ENCODE measurements at regions not wholly inside any gene's neighbourhood (a gene's known extent, or its start where the extent isn't known, plus 50 kb on each side); places are given as distances from the start of the nearest gene placed in this dataset.

DNA sequence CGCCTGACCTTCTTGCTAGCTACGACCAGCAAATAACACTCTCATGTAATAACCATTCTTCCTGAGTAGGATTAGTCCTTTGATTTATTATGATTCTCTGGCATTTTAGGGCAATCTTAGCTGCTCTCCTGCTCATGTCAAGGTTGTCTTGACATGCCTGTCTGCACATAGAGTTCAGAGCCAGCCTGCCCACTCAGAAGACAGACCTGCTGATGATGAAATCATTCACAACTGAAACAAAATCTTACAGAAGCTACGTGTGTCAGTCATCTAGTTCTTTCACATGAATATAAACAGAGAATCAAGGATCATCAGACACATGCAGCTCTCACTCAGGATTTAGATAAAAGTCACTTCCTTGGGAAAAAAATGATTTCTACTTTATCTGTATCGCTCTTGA lies 173.6 kb upstream of the LYSMD4 start:
- no peak overlapping the region for H3K27ac ChIP-seq (ENCODE audit: low read depth, low read length)
- H3K27ac Mint-ChIP-seq, result no peak overlapping the region
- no peaks in the 10 kb centered on the region for H3K4me1 ChIP-seq (ENCODE audit: insufficient read depth, low read length)
- no peaks in the 10 kb centered on the region for H3K36me3 ChIP-seq (ENCODE audit: insufficient read depth, low read length)
- H3K9me3 Mint-ChIP-seq, result no peaks in the 10 kb centered on the region
- peaks cover 3 to 5% of the 10 kb centered on the region in 2 donors for H3K27me3 Mint-ChIP-seq
- ChIA-PET POLR2A (no interaction called here), CTCF (no interaction called here)
- no peak overlapping the region for H3K4me3 Mint-ChIP-seq
- no peaks in the 10 kb centered on the region for H3K36me3 Mint-ChIP-seq
- DNase-seq, result no peak
- H3K9me3 ChIP-seq (ENCODE audit: low read length), result no peaks in the 10 kb centered on the region
- no peaks in the 10 kb centered on the region for H3K27me3 ChIP-seq (ENCODE audit: insufficient read depth, low read length, poor library complexity, severe bottlenecking)
- H3K4me1 Mint-ChIP-seq, result no peaks in the 10 kb centered on the region
- H3K4me3 ChIP-seq (ENCODE audit: low read length), result no peak overlapping the region

DNA sequence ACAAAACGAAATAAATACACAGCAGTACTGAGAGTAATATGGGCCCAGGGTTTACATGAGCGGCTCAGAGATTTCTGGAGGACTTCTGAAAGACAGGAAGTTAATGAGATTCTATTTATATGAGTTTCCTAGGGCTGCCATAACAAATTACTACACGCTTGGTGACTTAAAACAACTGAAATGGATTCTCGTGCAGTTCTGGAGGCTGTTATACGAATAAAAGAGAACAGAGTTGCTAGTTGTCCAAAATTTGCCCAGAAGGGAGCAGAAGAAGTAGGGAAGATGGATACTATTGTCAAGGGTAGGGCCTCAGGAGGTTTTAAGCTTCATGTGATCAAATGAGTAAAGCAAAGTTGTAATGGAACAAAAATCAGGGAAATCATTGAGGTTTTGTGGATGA lies 173.1 kb upstream of the LYSMD4 start:
- no peaks in the 10 kb centered on the region for H3K36me3 Mint-ChIP-seq
- H3K27ac Mint-ChIP-seq, result no peak overlapping the region

DNA sequence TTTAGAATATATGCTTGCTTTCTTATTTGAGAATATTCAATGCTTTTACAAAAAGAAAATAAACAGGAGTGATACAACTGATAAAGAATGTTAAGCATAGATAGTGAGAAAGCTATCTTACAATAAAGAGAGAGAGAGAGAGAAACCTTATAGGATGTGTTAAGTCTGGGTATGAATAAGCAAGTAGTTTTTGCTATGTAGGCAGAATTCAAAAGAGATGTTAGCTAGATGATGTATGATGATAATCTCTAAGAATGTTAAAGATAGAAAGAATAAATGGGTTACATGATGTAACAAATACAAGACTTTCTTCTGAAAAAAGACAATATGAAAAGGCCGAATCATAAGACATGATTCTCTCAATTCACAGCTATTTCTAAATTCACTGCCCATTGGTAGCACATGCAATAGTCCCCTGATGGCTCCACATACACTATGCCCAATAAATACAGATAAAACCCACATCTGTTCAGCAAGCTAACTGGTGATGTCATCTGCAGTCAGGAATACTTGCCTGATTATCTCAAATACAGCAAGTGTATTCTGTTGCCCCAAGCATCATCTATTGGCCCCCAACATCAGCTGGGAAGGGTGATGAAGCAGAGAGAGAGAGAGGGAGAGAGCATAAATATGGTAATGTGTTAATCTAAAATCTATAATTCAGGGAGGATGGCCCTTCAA lies 169.2 kb upstream of the LYSMD4 start:
- no peak for DNase-seq
- H3K27ac Mint-ChIP-seq, result no peak overlapping the region
- no peaks in the 10 kb centered on the region for H3K9me3 ChIP-seq (ENCODE audit: low read length)
- H3K36me3 Mint-ChIP-seq, result peaks cover 0 to 10% (median 4%) of the 10 kb centered on the region in 3 donors
- H3K4me3 Mint-ChIP-seq, result no peak overlapping the region
- no peaks in the 10 kb centered on the region for H3K4me1 ChIP-seq (ENCODE audit: insufficient read depth, low read length)
- no peaks in the 10 kb centered on the region for H3K27me3 ChIP-seq (ENCODE audit: insufficient read depth, low read length, poor library complexity, severe bottlenecking)
- H3K4me3 ChIP-seq (ENCODE audit: low read length), result no peak overlapping the region
- H3K27me3 Mint-ChIP-seq, result peaks cover 2% of the 10 kb centered on the region in 2 donors
- H3K36me3 ChIP-seq (ENCODE audit: insufficient read depth, low read length), result no peaks in the 10 kb centered on the region
- CTCF ChIA-PET, result interaction anchor here (1.2 kb wide), 1 partner anchor 11 kb away, joined by 3 read pairs; no protein-coding TSS in a partner anchor
- POLR2A ChIA-PET, result no interaction called here
- H3K4me1 Mint-ChIP-seq, result no peaks in the 10 kb centered on the region
- H3K9me3 Mint-ChIP-seq, result no peaks in the 10 kb centered on the region
- no peak overlapping the region for H3K27ac ChIP-seq (ENCODE audit: low read depth, low read length)

More for the DNA sequence above, 173.1 kb upstream of the LYSMD4 start:
- no peaks in the 10 kb centered on the region for H3K9me3 Mint-ChIP-seq
- no peak overlapping the region for H3K4me3 ChIP-seq (ENCODE audit: low read length)
- peaks cover 3 to 5% of the 10 kb centered on the region in 2 donors for H3K27me3 Mint-ChIP-seq
- no peaks in the 10 kb centered on the region for H3K9me3 ChIP-seq (ENCODE audit: low read length)
- no peaks in the 10 kb centered on the region for H3K4me1 Mint-ChIP-seq
- H3K27ac ChIP-seq (ENCODE audit: low read depth, low read length), result no peak overlapping the region
- H3K4me1 ChIP-seq (ENCODE audit: insufficient read depth, low read length), result no peaks in the 10 kb centered on the region
- no peak overlapping the region for H3K4me3 Mint-ChIP-seq
- H3K27me3 ChIP-seq (ENCODE audit: insufficient read depth, low read length, poor library complexity, severe bottlenecking), result no peaks in the 10 kb centered on the region
- no peak for DNase-seq
- ChIA-PET CTCF (no interaction called here), POLR2A (no interaction called here)
- H3K36me3 ChIP-seq (ENCODE audit: insufficient read depth, low read length), result no peaks in the 10 kb centered on the region

DNA sequence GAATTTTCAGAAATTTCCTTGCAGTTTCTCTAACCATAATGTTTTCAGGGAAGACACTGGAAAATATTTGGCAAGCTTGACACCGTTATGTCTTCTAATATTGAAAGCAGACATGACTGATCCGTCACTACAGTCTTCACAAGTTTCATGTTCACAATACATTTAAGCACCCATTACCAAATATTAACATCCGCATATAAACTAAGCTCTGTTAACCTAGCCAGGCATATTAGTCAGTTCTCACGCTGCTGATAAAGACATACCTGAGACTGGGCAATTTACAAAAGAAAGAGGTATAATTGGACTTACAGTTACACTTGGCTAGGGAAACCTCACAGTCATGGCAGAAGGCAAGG lies 162.7 kb upstream of the LYSMD4 start:
- no peak overlapping the region for H3K4me3 ChIP-seq (ENCODE audit: low read length)
- Mint-ChIP-seq H3K4me1 (no peaks in the 10 kb centered on the region), H3K9me3 (no peaks in the 10 kb centered on the region), H3K36me3 (peaks cover 0 to 27% (median 17%) of the 10 kb centered on the region in 3 donors), H3K27ac (no peak overlapping the region), H3K4me3 (no peak overlapping the region), H3K27me3 (peaks cover 3 to 11% of the 10 kb centered on the region in 2 donors)
- H3K4me1 ChIP-seq (ENCODE audit: insufficient read depth, low read length), result no peaks in the 10 kb centered on the region
- H3K9me3 ChIP-seq (ENCODE audit: low read length), result no peaks in the 10 kb centered on the region
- no peaks in the 10 kb centered on the region for H3K36me3 ChIP-seq (ENCODE audit: insufficient read depth, low read length)
- ChIA-PET POLR2A (no interaction called here), CTCF (no interaction called here)
- no peak for DNase-seq
- H3K27ac ChIP-seq (ENCODE audit: low read depth, low read length), result no peak overlapping the region
- no peaks in the 10 kb centered on the region for H3K27me3 ChIP-seq (ENCODE audit: insufficient read depth, low read length, poor library complexity, severe bottlenecking)

DNA sequence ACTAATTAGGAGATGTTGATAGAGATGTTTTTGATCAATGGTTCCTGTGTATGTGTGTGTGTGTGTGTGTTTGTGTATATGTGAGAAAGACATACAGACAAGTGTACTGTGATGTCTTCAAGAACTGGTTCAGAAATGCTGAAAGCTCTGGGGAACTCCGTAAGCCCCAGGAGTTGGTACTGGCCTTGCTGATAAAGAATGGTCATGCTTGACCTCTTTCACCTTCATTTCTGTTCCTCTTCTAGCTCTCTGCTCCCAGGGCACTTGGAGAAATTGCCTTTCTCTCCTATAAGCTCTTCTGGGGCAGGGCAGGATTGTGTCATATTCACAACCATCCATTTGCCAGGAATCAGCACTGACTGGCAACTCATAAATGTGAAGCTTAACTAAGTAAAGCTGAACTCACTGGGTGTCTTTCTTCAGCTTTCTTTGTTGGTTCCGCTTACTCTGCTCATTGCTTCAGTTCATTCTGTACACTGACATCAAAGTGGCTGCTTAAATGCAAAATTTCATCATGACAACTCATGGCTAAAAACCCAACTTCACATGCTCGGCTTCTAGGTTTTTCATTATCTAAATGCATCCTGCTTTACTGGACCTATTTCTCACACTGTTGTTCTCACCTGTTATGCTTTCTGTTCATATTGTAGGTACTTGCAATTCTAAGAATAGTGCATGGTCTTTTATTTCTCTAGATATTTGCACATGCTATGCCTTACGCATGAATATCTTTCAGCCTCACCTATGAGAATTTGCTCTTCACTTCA lies 162.1 kb upstream of the LYSMD4 start:
- POLR2A ChIA-PET, result no interaction called here
- CTCF ChIA-PET, result interaction anchor here (0.8 kb wide), 1 partner anchor 10 kb away, joined by 3 read pairs; no protein-coding TSS in a partner anchor
- Histone ChIP-seq H3K4me1 (ENCODE audit: insufficient read depth, low read length) (no peaks in the 10 kb centered on the region), H3K27me3 (ENCODE audit: insufficient read depth, low read length, poor library complexity, severe bottlenecking) (no peaks in the 10 kb centered on the region), H3K36me3 (ENCODE audit: insufficient read depth, low read length) (no peaks in the 10 kb centered on the region), H3K4me3 (ENCODE audit: low read length) (no peak overlapping the region), H3K27ac (ENCODE audit: low read depth, low read length) (no peak overlapping the region), H3K9me3 (ENCODE audit: low read length) (no peaks in the 10 kb centered on the region)
- no peak overlapping the region for H3K4me3 Mint-ChIP-seq
- H3K4me1 Mint-ChIP-seq, result no peaks in the 10 kb centered on the region
- H3K27ac Mint-ChIP-seq, result no peak overlapping the region
- H3K27me3 Mint-ChIP-seq, result peaks cover 3 to 11% of the 10 kb centered on the region in 2 donors
- DNase-seq, result no peak
- peaks cover 0 to 27% (median 17%) of the 10 kb centered on the region in 3 donors for H3K36me3 Mint-ChIP-seq
- no peaks in the 10 kb centered on the region for H3K9me3 Mint-ChIP-seq

DNA sequence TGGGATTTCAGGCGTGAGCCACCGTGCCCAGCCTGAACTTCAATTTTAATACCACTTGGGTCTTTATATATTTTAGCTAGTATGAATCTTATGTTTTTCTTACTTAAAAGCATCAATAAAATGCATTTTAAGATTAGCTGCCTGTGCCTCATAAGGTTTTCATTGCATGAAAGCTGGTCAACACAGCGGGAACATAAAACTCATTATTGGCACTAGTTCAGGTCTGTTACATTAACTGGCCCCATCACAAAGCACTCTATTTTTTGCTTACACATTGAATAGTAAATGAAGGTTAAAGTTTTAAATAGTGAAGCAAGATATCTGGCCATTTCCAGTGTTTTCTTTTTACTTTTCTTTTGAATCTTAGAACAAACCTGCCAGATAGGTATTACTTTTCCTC lies 145.6 kb upstream of the LYSMD4 start:
- H3K4me1 Mint-ChIP-seq, result no peaks in the 10 kb centered on the region
- H3K27me3 Mint-ChIP-seq, result no peaks in the 10 kb centered on the region
- H3K27me3 ChIP-seq (ENCODE audit: insufficient read depth, low read length, poor library complexity, severe bottlenecking), result no peaks in the 10 kb centered on the region
- no peak for DNase-seq
- no peaks in the 10 kb centered on the region for H3K9me3 ChIP-seq (ENCODE audit: low read length)
- peaks cover 0 to 9% (median 3%) of the 10 kb centered on the region in 5 donors for H3K9me3 Mint-ChIP-seq
- CTCF ChIA-PET, result no interaction called here
- H3K4me1 ChIP-seq (ENCODE audit: insufficient read depth, low read length), result no peaks in the 10 kb centered on the region
- no peaks in the 10 kb centered on the region for H3K36me3 ChIP-seq (ENCODE audit: insufficient read depth, low read length)
- no peak overlapping the region for H3K27ac Mint-ChIP-seq
- no peak overlapping the region for H3K4me3 Mint-ChIP-seq
- no peak overlapping the region for H3K27ac ChIP-seq (ENCODE audit: low read depth, low read length)
- POLR2A ChIA-PET, result no interaction called here
- H3K4me3 ChIP-seq (ENCODE audit: low read length), result no peak overlapping the region
- H3K36me3 Mint-ChIP-seq, result peaks cover 4 to 31% (median 8%) of the 10 kb centered on the region in 3 donors

DNA sequence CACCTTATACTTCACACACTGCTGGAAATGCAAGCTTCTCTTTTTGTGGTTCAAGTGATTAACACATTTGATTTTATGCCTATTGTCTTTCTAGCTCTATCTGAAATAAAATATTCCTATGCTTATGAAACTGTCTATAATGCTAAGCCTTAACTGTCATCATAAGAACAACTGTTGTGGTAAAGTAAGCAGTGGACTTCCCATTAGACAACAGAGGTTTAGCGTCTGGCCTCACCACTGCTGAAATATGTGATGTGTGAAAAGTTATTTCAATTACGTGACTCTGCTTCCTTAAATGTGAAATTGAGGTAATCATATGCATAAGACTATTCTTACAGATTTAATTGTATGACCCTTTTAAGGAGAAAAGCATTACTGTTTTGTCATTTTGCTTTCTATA lies 140.2 kb upstream of the LYSMD4 start:
- ChIA-PET POLR2A (no interaction called here), CTCF (no interaction called here)
- H3K27ac Mint-ChIP-seq, result no peak overlapping the region

DNA sequence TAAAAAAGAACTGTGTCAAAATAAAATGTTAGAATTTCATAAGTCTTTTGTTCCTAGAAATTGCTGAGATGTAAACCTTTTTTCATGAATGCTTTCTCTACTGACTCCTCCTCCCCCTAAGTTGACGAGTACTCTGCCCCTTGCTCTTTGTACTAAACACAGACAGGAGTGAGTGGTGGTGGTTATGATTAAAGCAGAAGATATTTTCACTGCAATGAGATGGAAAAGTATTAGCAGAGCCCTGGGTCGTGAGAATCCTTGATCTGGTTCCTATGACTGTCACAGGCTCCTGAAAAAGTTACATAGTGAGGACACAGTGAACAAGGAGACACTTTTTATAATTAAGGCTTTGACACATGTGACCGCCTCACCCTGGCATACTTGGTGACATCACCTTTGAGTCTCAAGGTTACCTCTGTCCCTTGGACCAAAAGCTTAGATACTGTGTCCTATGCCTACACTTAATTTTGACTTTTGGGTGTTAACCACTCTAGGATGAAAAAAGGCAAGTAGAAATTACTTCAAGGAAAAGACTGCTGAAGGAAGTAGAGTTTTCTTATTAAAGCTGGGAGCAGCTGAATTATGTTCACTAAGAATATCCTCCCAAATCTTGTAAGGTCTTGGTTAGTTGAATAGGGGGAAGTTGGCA lies 130.4 kb upstream of the LYSMD4 start:
- Mint-ChIP-seq H3K4me3 (no peak overlapping the region), H3K4me1 (no peaks in the 10 kb centered on the region), H3K27me3 (peaks cover 0 to 3% of the 10 kb centered on the region in 2 donors), H3K36me3 (peaks cover 0 to 2% (median 0%) of the 10 kb centered on the region in 3 donors), H3K9me3 (peaks cover 0 to 1% (median 0%) of the 10 kb centered on the region in 5 donors), H3K27ac (no peak overlapping the region)
- no peak overlapping the region for H3K27ac ChIP-seq (ENCODE audit: low read depth, low read length)
- ChIA-PET CTCF (no interaction called here), POLR2A (no interaction called here)
- H3K4me3 ChIP-seq (ENCODE audit: low read length), result no peak overlapping the region
- H3K27me3 ChIP-seq (ENCODE audit: insufficient read depth, low read length, poor library complexity, severe bottlenecking), result no peaks in the 10 kb centered on the region
- no peaks in the 10 kb centered on the region for H3K36me3 ChIP-seq (ENCODE audit: insufficient read depth, low read length)
- no peak for DNase-seq
- H3K4me1 ChIP-seq (ENCODE audit: insufficient read depth, low read length), result no peaks in the 10 kb centered on the region
- H3K9me3 ChIP-seq (ENCODE audit: low read length), result no peaks in the 10 kb centered on the region

More for the DNA sequence above, 140.2 kb upstream of the LYSMD4 start:
- DNase-seq, result no peak
- Mint-ChIP-seq H3K4me3 (no peak overlapping the region), H3K4me1 (no peaks in the 10 kb centered on the region), H3K27me3 (no peaks in the 10 kb centered on the region), H3K9me3 (no peaks in the 10 kb centered on the region), H3K36me3 (peaks cover 0 to 2% (median 0%) of the 10 kb centered on the region in 3 donors)
- no peak overlapping the region for H3K27ac ChIP-seq (ENCODE audit: low read depth, low read length)
- H3K36me3 ChIP-seq (ENCODE audit: insufficient read depth, low read length), result no peaks in the 10 kb centered on the region
- H3K4me3 ChIP-seq (ENCODE audit: low read length), result no peak overlapping the region
- H3K9me3 ChIP-seq (ENCODE audit: low read length), result no peaks in the 10 kb centered on the region
- H3K27me3 ChIP-seq (ENCODE audit: insufficient read depth, low read length, poor library complexity, severe bottlenecking), result no peaks in the 10 kb centered on the region
- no peaks in the 10 kb centered on the region for H3K4me1 ChIP-seq (ENCODE audit: insufficient read depth, low read length)
